GM12878 (cell line): ENCODE measurements at regions not wholly inside any gene's neighbourhood (a gene's known extent, or its start where the extent isn't known, plus 50 kb on each side); places are given as distances from the start of the nearest gene placed in this dataset.

Experiments
- BHLHE40 ChIP-seq, 2 experiments: fragments of 450-650 bp in 1 of 2; IDR thresholded peaks; 2 replicates each; pipeline ENCODE4 v1.6.1; 2011 to 2017; ENCODE audit warnings: low read depth in 2 of 2, borderline replicate concordance in 1 of 2, improper control_type of control experiment in 1 of 2, low read length in 1 of 2, mild to moderate bottlenecking in 1 of 2
- CBX5 ChIP-seq: sonication (generic); IDR thresholded peaks from 2 replicates; pipeline ENCODE4 v1.6.1; 2016; ENCODE audit warnings: low read depth, moderate library complexity, mild to moderate bottlenecking, inconsistent platforms
- CREM ChIP-seq: IDR thresholded peaks from 2 replicates; pipeline ENCODE4 v1.6.1; 2014; ENCODE audit warnings: antibody characterized with exemption, low read depth
- DPF2 ChIP-seq: fragments of 450-650 bp; IDR thresholded peaks from 2 replicates; pipeline ENCODE4 v1.6.1; 2017; ENCODE audit warnings: mild to moderate bottlenecking
- ETV6 ChIP-seq, 2 experiments: fragments of 450-650 bp in 1 of 2; IDR thresholded peaks in 1 of 2; conservative IDR thresholded peaks in 1 of 2; 2 replicates each; pipeline ENCODE4 v1.6.1; 2014; ENCODE audit warnings: antibody characterized with exemption in 1 of 2, borderline replicate concordance in 1 of 2, low read depth in 1 of 2, mild to moderate bottlenecking in 1 of 2, moderate library complexity in 1 of 2
- EZH2 ChIP-seq: IDR thresholded peaks from 2 replicates; pipeline ENCODE4 v1.6.1; 2012; ENCODE audit warnings: low read depth, mild to moderate bottlenecking, control low read depth, inconsistent platforms, low read length, borderline replicate concordance; ENCODE audit not compliant: control insufficient read depth
- PML ChIP-seq: IDR thresholded peaks from 2 replicates; pipeline ENCODE4 v1.6.1; 2012; ENCODE audit warnings: low read length, inconsistent platforms
- ZNF24 ChIP-seq: fragments of 450-650 bp; IDR thresholded peaks from 2 replicates; pipeline ENCODE4 v1.6.1; 2017; ENCODE audit warnings: antibody characterized with exemption, mild to moderate bottlenecking
- TF ChIP-seq, protein P1 (sequence below), 3 experiments: IDR thresholded peaks in 2 of 3; conservative IDR thresholded peaks in 1 of 3; 2 replicates each; pipeline ENCODE4 v1.5.1; 2011; ENCODE audit warnings: low read depth in 3 of 3, low read length in 3 of 3, mild to moderate bottlenecking in 3 of 3, control low read depth in 2 of 3, moderate library complexity in 2 of 3, inconsistent platforms in 1 of 3, mixed read lengths in 1 of 3; ENCODE audit not compliant: control insufficient read depth in 2 of 3, insufficient read depth in 1 of 3; ENCODE audit errors: extremely low read depth in 1 of 3
- TF ChIP-seq, protein P2 (sequence below): IDR thresholded peaks from 2 replicates; pipeline ENCODE4 v1.6.1; 2012; ENCODE audit warnings: low read depth, low read length, improper control_type of control experiment
- TF ChIP-seq, protein P3 (sequence below): fragments of 450-650 bp; IDR thresholded peaks from 2 replicates; pipeline ENCODE4 v1.6.1; 2017; ENCODE audit warnings: mild to moderate bottlenecking, moderate library complexity
- TF ChIP-seq, protein P4 (sequence below): IDR thresholded peaks from 2 replicates; pipeline ENCODE4 v1.6.1; 2011; ENCODE audit warnings: low read depth, low read length, improper control_type of control experiment, borderline replicate concordance
- TF ChIP-seq, protein P5 (sequence below): IDR thresholded peaks from 2 replicates; pipeline ENCODE4 v1.6.1; 2012; ENCODE audit warnings: mild to moderate bottlenecking, low read depth, low read length
- TF ChIP-seq, protein P6 (sequence below): IDR thresholded peaks from 2 replicates; pipeline ENCODE4 v1.6.1; 2011; ENCODE audit warnings: borderline replicate concordance, low read depth, mild to moderate bottlenecking, moderate library complexity, low read length; ENCODE audit not compliant: insufficient read depth, poor library complexity, severe bottlenecking

DNA sequence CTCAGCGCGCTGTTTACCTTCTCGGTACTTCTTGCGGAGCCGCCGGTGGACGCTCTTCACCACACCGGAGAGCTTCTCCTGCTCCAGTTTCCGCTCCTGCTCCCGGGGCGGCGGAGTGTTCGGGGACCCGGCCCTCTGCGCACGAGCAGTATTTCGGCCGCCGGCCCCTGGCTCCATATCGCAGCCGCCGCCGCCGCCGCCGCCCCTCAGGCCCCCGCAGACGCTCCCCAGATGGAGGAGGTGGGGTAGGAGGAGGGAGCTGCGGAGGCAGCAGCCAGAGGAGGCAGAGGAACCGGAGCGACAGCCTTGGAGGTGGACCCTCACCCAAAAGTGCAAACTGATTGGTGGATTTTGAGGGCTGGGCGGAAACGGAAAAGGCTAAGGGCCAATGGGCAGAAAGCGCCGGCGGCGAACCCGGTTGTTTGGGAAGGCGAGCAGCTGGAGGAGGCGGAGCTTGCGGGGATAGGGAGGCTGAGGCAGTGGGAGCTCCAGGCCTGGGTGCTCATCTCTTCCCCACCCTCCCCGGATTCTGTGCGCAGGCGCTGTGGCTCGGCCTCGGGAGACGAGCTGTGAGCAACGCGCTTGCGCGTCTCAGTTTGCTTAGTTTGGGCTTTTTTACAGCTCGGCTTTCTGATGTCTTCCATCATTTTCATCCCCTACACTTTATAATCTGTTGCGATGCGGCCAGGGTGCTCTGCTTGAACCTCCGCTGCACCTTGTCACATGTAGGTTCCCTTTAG is 146.9 kb downstream of the GPR85 start (continued):
- TF ChIP-seq CREM (peak; percentile 93; the same call in 1 of the 2 replicates), DPF2 (peak; percentile 42; the same call in 1 of the 2 replicates), CBX5 (no peak), BHLHE40 (IDR thresholded peaks at IDR 0.05; ENCODE audit: borderline replicate concordance in 1 of 2, low read depth in 2 of 2, low read length in 1 of 2) (peak in 1 of 2 experiments; percentile 48; a peak in 2 of 4 replicates), ZNF24 (no peak), PML (peak; percentile 63; the same call in 1 of the 2 replicates), ETV6 (conservative IDR thresholded peaks at IDR 0.05 in 1 of 2, IDR thresholded peaks at IDR 0.05 in 1 of 2; ENCODE audit: borderline replicate concordance in 1 of 2, low read depth in 1 of 2) (no peak), EZH2 (no peak)
- TF ChIP-seq, protein P1, sequence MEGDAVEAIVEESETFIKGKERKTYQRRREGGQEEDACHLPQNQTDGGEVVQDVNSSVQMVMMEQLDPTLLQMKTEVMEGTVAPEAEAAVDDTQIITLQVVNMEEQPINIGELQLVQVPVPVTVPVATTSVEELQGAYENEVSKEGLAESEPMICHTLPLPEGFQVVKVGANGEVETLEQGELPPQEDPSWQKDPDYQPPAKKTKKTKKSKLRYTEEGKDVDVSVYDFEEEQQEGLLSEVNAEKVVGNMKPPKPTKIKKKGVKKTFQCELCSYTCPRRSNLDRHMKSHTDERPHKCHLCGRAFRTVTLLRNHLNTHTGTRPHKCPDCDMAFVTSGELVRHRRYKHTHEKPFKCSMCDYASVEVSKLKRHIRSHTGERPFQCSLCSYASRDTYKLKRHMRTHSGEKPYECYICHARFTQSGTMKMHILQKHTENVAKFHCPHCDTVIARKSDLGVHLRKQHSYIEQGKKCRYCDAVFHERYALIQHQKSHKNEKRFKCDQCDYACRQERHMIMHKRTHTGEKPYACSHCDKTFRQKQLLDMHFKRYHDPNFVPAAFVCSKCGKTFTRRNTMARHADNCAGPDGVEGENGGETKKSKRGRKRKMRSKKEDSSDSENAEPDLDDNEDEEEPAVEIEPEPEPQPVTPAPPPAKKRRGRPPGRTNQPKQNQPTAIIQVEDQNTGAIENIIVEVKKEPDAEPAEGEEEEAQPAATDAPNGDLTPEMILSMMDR (IDR thresholded peaks at IDR 0.05 in 2 of 3, conservative IDR thresholded peaks at IDR 0.05 in 1 of 3; ENCODE audit: control insufficient read depth in 2 of 3, extremely low read depth in 1 of 3, insufficient read depth in 1 of 3, low read depth in 3 of 3, low read length in 3 of 3): no peak
- TF ChIP-seq, protein P2, sequence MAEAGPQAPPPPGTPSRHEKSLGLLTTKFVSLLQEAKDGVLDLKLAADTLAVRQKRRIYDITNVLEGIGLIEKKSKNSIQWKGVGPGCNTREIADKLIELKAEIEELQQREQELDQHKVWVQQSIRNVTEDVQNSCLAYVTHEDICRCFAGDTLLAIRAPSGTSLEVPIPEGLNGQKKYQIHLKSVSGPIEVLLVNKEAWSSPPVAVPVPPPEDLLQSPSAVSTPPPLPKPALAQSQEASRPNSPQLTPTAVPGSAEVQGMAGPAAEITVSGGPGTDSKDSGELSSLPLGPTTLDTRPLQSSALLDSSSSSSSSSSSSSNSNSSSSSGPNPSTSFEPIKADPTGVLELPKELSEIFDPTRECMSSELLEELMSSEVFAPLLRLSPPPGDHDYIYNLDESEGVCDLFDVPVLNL: no peak
- TF ChIP-seq, protein P3, sequence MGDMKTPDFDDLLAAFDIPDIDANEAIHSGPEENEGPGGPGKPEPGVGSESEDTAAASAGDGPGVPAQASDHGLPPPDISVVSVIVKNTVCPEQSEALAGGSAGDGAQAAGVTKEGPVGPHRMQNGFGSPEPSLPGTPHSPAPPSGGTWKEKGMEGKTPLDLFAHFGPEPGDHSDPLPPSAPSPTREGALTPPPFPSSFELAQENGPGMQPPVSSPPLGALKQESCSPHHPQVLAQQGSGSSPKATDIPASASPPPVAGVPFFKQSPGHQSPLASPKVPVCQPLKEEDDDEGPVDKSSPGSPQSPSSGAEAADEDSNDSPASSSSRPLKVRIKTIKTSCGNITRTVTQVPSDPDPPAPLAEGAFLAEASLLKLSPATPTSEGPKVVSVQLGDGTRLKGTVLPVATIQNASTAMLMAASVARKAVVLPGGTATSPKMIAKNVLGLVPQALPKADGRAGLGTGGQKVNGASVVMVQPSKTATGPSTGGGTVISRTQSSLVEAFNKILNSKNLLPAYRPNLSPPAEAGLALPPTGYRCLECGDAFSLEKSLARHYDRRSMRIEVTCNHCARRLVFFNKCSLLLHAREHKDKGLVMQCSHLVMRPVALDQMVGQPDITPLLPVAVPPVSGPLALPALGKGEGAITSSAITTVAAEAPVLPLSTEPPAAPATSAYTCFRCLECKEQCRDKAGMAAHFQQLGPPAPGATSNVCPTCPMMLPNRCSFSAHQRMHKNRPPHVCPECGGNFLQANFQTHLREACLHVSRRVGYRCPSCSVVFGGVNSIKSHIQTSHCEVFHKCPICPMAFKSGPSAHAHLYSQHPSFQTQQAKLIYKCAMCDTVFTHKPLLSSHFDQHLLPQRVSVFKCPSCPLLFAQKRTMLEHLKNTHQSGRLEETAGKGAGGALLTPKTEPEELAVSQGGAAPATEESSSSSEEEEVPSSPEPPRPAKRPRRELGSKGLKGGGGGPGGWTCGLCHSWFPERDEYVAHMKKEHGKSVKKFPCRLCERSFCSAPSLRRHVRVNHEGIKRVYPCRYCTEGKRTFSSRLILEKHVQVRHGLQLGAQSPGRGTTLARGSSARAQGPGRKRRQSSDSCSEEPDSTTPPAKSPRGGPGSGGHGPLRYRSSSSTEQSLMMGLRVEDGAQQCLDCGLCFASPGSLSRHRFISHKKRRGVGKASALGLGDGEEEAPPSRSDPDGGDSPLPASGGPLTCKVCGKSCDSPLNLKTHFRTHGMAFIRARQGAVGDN: no peak; the same call in 1 of the 2 replicates
- TF ChIP-seq, protein P4, sequence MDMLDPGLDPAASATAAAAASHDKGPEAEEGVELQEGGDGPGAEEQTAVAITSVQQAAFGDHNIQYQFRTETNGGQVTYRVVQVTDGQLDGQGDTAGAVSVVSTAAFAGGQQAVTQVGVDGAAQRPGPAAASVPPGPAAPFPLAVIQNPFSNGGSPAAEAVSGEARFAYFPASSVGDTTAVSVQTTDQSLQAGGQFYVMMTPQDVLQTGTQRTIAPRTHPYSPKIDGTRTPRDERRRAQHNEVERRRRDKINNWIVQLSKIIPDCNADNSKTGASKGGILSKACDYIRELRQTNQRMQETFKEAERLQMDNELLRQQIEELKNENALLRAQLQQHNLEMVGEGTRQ: peak; percentile 20; the same call in 1 of the 2 replicates
- TF ChIP-seq, protein P5, sequence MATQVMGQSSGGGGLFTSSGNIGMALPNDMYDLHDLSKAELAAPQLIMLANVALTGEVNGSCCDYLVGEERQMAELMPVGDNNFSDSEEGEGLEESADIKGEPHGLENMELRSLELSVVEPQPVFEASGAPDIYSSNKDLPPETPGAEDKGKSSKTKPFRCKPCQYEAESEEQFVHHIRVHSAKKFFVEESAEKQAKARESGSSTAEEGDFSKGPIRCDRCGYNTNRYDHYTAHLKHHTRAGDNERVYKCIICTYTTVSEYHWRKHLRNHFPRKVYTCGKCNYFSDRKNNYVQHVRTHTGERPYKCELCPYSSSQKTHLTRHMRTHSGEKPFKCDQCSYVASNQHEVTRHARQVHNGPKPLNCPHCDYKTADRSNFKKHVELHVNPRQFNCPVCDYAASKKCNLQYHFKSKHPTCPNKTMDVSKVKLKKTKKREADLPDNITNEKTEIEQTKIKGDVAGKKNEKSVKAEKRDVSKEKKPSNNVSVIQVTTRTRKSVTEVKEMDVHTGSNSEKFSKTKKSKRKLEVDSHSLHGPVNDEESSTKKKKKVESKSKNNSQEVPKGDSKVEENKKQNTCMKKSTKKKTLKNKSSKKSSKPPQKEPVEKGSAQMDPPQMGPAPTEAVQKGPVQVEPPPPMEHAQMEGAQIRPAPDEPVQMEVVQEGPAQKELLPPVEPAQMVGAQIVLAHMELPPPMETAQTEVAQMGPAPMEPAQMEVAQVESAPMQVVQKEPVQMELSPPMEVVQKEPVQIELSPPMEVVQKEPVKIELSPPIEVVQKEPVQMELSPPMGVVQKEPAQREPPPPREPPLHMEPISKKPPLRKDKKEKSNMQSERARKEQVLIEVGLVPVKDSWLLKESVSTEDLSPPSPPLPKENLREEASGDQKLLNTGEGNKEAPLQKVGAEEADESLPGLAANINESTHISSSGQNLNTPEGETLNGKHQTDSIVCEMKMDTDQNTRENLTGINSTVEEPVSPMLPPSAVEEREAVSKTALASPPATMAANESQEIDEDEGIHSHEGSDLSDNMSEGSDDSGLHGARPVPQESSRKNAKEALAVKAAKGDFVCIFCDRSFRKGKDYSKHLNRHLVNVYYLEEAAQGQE: 0 out of 2 replicates have a peak, but pooled peaks have one; percentile 10
- TF ChIP-seq, protein P6, sequence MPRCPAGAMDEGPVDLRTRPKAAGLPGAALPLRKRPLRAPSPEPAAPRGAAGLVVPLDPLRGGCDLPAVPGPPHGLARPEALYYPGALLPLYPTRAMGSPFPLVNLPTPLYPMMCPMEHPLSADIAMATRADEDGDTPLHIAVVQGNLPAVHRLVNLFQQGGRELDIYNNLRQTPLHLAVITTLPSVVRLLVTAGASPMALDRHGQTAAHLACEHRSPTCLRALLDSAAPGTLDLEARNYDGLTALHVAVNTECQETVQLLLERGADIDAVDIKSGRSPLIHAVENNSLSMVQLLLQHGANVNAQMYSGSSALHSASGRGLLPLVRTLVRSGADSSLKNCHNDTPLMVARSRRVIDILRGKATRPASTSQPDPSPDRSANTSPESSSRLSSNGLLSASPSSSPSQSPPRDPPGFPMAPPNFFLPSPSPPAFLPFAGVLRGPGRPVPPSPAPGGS: no peak
